Activated naive CD8-positive, alpha-beta T cell treated with anti-CD3 and anti-CD28 coated beads, Interleukin-2, amount 50 U/mL, for 24 hours (primary cell): ENCODE measurements at regions not wholly inside any gene's neighbourhood (a gene's known extent, or its start where the extent isn't known, plus 50 kb on each side); places are given as distances from the start of the nearest gene placed in this dataset.
"Not testable (repeated sequence)": the region's sequence is repeated elsewhere in the genome, so short reads cannot be mapped to it uniquely, and the experiment has no call there.

Experiments used
- ATAC-seq: fragments of 150-1000 bp; cut with Tn5 transposase; one replicate; pipeline ENCODE4 v1.10.0; 2021
- DNase-seq: peaks from one replicate; pipeline ENCODE4 v3.0.0; 2021
- H3K27ac Mint-ChIP-seq: one replicate; pipeline ENCODE4 v1.8.0; 2021; ENCODE audit warnings: mild to moderate bottlenecking, mixed read lengths
- H3K27me3 Mint-ChIP-seq: one replicate; pipeline ENCODE4 v1.8.0; 2021; ENCODE audit warnings: mixed read lengths
- H3K36me3 Mint-ChIP-seq: one replicate; pipeline ENCODE4 v1.8.0; 2021; ENCODE audit warnings: low read depth, mixed read lengths
- H3K4me1 Mint-ChIP-seq: one replicate; pipeline ENCODE4 v1.8.0; 2021; ENCODE audit warnings: mixed read lengths
- H3K4me3 Mint-ChIP-seq: one replicate; pipeline ENCODE4 v1.8.0; 2021; ENCODE audit warnings: mild to moderate bottlenecking, moderate library complexity, mixed read lengths
- H3K9me3 Mint-ChIP-seq: one replicate; pipeline ENCODE4 v1.8.0; 2021; ENCODE audit warnings: mixed read lengths

DNA sequence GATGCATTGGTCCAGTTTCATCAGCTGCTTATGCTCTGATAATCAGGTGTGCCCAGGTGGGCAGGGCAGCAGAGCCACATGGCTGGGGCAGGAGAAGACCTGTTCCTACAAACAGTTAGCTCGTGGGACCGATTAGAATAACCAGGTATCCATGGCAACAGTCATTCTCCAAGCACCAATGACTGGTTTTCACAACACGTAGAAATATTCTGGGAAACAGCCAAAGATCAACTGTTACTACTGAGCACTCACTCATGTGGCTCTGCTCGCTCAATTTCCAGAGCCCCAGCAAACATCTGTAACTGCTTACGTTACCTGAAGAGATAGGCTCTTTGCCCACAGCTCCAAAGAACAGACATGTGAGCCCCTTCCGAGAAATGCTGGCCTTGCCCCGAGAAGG is 302.0 kb downstream of the AGTPBP1 start:
- Mint-ChIP-seq H3K36me3 (no peaks in the 10 kb centered on the region), H3K4me3 (no peak overlapping the region), H3K4me1 (no peaks in the 10 kb centered on the region), H3K27me3 (peaks cover 6% of the 10 kb centered on the region), H3K9me3 (no peaks in the 10 kb centered on the region), H3K27ac (no peak overlapping the region)
- no peak for ATAC-seq
- DNase-seq = no peak

DNA sequence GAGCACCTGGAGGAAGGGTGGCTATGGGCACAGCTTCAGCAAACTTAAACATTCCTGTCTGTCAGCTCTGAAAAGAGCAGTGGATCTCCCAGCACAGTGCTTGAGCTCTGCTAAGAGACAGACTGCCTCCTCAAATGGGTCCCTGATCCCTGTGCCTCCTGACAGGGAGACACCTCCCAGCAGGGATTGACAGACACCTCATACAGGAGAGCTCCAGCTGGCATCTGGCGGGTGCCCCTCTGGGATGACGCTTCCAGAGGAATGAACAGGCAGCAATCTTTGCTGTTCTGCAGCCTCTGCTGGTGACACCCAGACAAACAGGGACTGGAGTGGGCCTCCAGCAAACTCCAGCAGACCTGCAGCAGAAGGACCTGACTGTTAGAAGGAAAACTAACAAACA is 307.8 kb downstream of the AGTPBP1 start:
- H3K27me3 Mint-ChIP-seq = peaks cover 11% of the 10 kb centered on the region
- not testable (repeated sequence) for ATAC-seq, H3K9me3 Mint-ChIP-seq, DNase-seq, H3K27ac Mint-ChIP-seq, H3K36me3 Mint-ChIP-seq, H3K4me3 Mint-ChIP-seq, H3K4me1 Mint-ChIP-seq

GRCh38 chr9:85433551-85433950 is 308.2 kb downstream of the AGTPBP1 start:
- not testable (repeated sequence) for H3K9me3 Mint-ChIP-seq, H3K4me3 Mint-ChIP-seq, H3K4me1 Mint-ChIP-seq, DNase-seq, ATAC-seq, H3K36me3 Mint-ChIP-seq, H3K27ac Mint-ChIP-seq
- peaks cover 11% of the 10 kb centered on the region for H3K27me3 Mint-ChIP-seq

GRCh38 chr9:85433046-85433445 is 308.7 kb downstream of the AGTPBP1 start:
- DNase-seq = no peak
- Mint-ChIP-seq H3K36me3 (no peaks in the 10 kb centered on the region), H3K9me3 (no peaks in the 10 kb centered on the region), H3K4me1 (no peaks in the 10 kb centered on the region), H3K4me3 (no peak overlapping the region), H3K27ac (no peak overlapping the region), H3K27me3 (peaks cover 11% of the 10 kb centered on the region)
- ATAC-seq = no peak

DNA sequence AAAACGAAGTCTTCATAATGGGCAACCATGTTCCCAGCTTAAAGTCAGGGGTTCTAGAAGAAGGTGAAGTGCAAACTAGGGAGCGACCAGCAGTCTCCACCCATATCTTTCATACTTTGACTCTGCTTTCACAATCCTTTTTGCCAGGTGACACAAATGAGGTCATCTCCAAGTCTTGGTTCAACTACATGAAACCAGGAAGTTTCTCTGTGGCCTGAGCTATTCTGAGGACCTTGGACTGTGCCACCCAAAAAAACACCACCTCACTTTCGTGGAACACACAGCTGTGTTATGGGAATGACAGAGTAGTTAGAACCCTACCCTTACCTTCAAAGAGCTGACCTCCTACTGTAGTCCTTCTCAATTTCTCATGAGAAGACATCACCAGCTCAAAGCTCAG is 309.2 kb downstream of the AGTPBP1 start:
- Mint-ChIP-seq H3K27ac (no peak overlapping the region), H3K9me3 (no peaks in the 10 kb centered on the region), H3K36me3 (no peaks in the 10 kb centered on the region), H3K4me1 (no peaks in the 10 kb centered on the region), H3K4me3 (no peak overlapping the region), H3K27me3 (peaks cover 13% of the 10 kb centered on the region)
- ATAC-seq = no peak
- DNase-seq = no peak

- DNase-seq (no peak), ATAC-seq (no peak)
- Mint-ChIP-seq H3K4me1 (no peaks in the 10 kb centered on the region), H3K27ac (no peak overlapping the region), H3K27me3 (peaks cover 16% of the 10 kb centered on the region), H3K4me3 (no peak overlapping the region), H3K36me3 (no peaks in the 10 kb centered on the region), H3K9me3 (no peaks in the 10 kb centered on the region)
Observed at GRCh38 chr9:85431339-85432102, 310.2 kb downstream of the AGTPBP1 start.

DNA sequence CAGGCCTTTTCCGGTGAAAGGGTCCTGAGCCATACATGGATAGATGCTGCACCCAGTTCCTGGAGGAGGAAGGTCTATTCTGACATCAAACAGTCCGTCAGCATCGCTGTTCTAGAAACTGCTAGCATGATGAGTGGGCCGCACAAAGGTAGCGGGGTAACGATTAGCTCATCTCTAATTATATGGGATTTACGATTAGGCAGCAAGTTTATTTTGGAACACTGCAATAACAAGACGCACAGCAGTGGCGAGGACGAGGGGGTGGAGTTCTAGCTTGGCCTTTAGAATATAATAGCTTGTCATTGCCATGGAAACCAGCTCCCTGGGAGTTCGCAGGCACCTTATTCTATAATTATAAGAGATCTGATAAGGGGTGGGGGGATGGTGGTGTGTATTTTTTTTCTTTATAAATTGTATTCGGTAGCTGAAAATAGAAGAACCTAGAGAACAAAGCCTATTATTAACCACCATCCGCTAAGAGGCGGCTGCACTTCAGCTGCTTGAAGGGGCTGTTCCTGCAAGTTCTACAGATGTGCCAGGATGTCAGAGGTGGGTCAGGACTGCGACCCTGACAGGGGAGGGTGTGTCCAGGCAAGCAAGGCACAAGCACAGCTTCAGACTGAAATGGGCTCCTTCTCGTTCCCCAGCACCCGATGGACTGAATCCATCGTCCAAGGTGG is 311.0 kb downstream of the AGTPBP1 start:
- no peak for DNase-seq
- Mint-ChIP-seq H3K9me3 (no peaks in the 10 kb centered on the region), H3K27ac (no peak overlapping the region), H3K36me3 (no peaks in the 10 kb centered on the region), H3K4me3 (no peak overlapping the region), H3K27me3 (peaks cover 14% of the 10 kb centered on the region), H3K4me1 (no peaks in the 10 kb centered on the region)
- no peak for ATAC-seq

DNA sequence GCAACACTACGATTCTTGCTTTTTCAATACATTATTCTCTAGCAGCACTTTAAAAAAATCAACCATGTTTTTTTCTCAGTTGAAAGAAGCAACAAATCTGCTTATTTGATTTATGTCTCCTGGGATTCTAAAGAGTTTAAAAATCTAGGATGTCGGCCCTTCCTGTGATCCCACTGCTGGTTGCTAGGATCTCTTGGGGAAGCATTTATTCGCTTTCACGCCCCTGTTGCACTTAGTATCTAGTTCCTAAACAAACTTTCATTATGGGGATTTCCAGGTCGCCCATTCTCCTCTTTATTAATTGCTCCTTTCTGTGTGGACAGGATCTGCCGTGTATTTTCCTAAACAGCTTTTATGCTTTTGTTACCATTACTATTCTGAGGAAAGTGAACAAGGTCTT is 313.5 kb downstream of the AGTPBP1 start:
- ATAC-seq = no peak
- H3K4me1 Mint-ChIP-seq = peaks cover 1% of the 10 kb centered on the region
- H3K4me3 Mint-ChIP-seq = no peak overlapping the region
- H3K27ac Mint-ChIP-seq = no peak overlapping the region
- DNase-seq = no peak
- peaks cover 15% of the 10 kb centered on the region for H3K27me3 Mint-ChIP-seq
- no peaks in the 10 kb centered on the region for H3K36me3 Mint-ChIP-seq
- H3K9me3 Mint-ChIP-seq = no peaks in the 10 kb centered on the region

GRCh38 chr9:85427772-85428171 is 314.0 kb downstream of the AGTPBP1 start:
- peaks cover 1% of the 10 kb centered on the region for H3K4me1 Mint-ChIP-seq
- DNase-seq = no peak
- ATAC-seq = no peak
- H3K4me3 Mint-ChIP-seq = no peak overlapping the region
- H3K27me3 Mint-ChIP-seq = peaks cover 13% of the 10 kb centered on the region
- no peaks in the 10 kb centered on the region for H3K36me3 Mint-ChIP-seq
- H3K27ac Mint-ChIP-seq = no peak overlapping the region
- H3K9me3 Mint-ChIP-seq = no peaks in the 10 kb centered on the region

GRCh38 chr9:85425153-85425611 is 316.6 kb downstream of the AGTPBP1 start:
- Mint-ChIP-seq H3K9me3 (no peaks in the 10 kb centered on the region), H3K27ac (no peak overlapping the region), H3K27me3 (peaks cover 13% of the 10 kb centered on the region), H3K4me1 (peaks cover 1% of the 10 kb centered on the region), H3K4me3 (no peak overlapping the region), H3K36me3 (no peaks in the 10 kb centered on the region)
- DNase-seq = peak; percentile 67
- peak; percentile 28 for ATAC-seq

DNA sequence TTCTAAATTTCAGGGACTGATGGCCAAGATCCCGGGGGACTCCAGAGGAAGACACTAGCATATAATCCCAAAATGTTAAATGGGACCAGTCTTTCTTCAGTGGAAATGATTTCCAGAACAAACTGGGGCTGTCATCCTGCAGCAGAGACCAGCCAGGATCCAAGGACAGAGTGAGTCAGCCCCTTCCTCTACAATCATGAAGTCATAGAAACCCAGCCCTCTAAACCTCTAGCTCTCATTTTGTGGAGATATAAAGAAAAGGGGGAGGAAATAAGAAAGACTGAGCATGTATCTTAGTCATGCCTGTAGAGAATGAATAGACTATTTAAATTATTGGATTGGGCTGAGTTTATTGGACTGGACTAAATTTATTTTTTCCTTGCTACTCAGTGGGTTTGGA is 318.3 kb downstream of the AGTPBP1 start:
- no peak overlapping the region for H3K4me3 Mint-ChIP-seq
- H3K27me3 Mint-ChIP-seq = peaks cover 13% of the 10 kb centered on the region
- H3K4me1 Mint-ChIP-seq = peaks cover 1% of the 10 kb centered on the region
- H3K36me3 Mint-ChIP-seq = no peaks in the 10 kb centered on the region
- DNase-seq (no peak), ATAC-seq (no peak)
- H3K9me3 Mint-ChIP-seq = no peaks in the 10 kb centered on the region
- H3K27ac Mint-ChIP-seq = no peak overlapping the region

GRCh38 chr9:85421641-85422040 is 320.1 kb downstream of the AGTPBP1 start:
- no peaks in the 10 kb centered on the region for H3K36me3 Mint-ChIP-seq
- no peak overlapping the region for H3K27ac Mint-ChIP-seq
- H3K9me3 Mint-ChIP-seq = no peaks in the 10 kb centered on the region
- no peak for ATAC-seq
- no peak for DNase-seq
- H3K27me3 Mint-ChIP-seq = peaks cover 8% of the 10 kb centered on the region
- H3K4me1 Mint-ChIP-seq = peaks cover 1% of the 10 kb centered on the region
- no peak overlapping the region for H3K4me3 Mint-ChIP-seq

GRCh38 chr9:85420750-85421149 is 321.0 kb downstream of the AGTPBP1 start:
- ATAC-seq (no peak), DNase-seq (no peak)
- Mint-ChIP-seq H3K36me3 (no peaks in the 10 kb centered on the region), H3K27me3 (peaks cover 4% of the 10 kb centered on the region), H3K4me1 (peaks cover 1% of the 10 kb centered on the region), H3K9me3 (no peaks in the 10 kb centered on the region), H3K27ac (no peak overlapping the region), H3K4me3 (no peak overlapping the region)

- Mint-ChIP-seq H3K9me3 (no peaks in the 10 kb centered on the region), H3K27ac (no peak overlapping the region), H3K27me3 (no peaks in the 10 kb centered on the region), H3K36me3 (no peaks in the 10 kb centered on the region), H3K4me1 (no peaks in the 10 kb centered on the region), H3K4me3 (no peak overlapping the region)
- DNase-seq (no peak), ATAC-seq (no peak)
Observed at GRCh38 chr9:85417674-85418073, 324.1 kb downstream of the AGTPBP1 start.

DNA sequence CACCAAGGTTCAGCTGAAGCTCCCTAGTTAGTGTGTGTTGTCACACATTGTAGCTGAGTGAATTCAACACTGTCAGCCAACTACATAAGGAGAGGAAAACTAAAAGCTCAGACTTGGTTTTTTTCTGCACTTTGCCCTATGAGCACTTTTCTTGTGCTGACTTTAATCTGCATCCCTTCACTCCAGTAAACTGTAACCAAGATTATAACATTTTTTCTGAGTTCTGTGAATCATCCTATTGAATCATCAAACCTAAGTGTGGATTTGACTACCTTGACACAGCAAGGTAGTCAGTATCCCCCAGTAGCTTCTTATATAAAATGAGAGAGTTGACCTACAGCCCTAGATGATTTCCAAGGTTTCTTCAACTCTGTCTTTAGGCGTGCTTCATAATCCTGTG is 325.0 kb downstream of the AGTPBP1 start:
- Mint-ChIP-seq H3K4me1 (no peaks in the 10 kb centered on the region), H3K4me3 (no peak overlapping the region), H3K9me3 (no peaks in the 10 kb centered on the region), H3K36me3 (no peaks in the 10 kb centered on the region), H3K27ac (no peak overlapping the region), H3K27me3 (no peaks in the 10 kb centered on the region)
- DNase-seq (no peak), ATAC-seq (no peak)
